ENCODE measurements at regions not wholly inside any gene's neighbourhood (a gene's known extent, or its start where the extent isn't known, plus 50 kb on each side); places are given as distances from the start of the nearest gene placed in this dataset.

- Histone ChIP-seq H3K79me2 (ENCODE audit: control insufficient read depth, insufficient read depth, low read length) (no peaks in the 10 kb centered on the region), H3K9ac (ENCODE audit: low read length) (no peak overlapping the region), H2AFZ (ENCODE audit: insufficient read depth, low read depth, low read length, poor library complexity, severe bottlenecking) (no peak overlapping the region), H3K4me2 (replicated peaks; ENCODE audit: low read depth, low read length, poor library complexity, severe bottlenecking) (no peak overlapping the region), H3K4me3 (ENCODE audit: control extremely low read depth in 1 of 5, extremely low read depth in 1 of 5, insufficient read depth in 1 of 5, low read depth in 2 of 5, low read length in 4 of 5) (no peak overlapping the region), H3K4me1 (ENCODE audit: control insufficient read depth in 2 of 2, insufficient read depth in 2 of 2, low read length in 2 of 2) (no peaks in the 10 kb centered on the region), H3K36me3 (replicated peaks in 1 of 2; ENCODE audit: control extremely low read depth in 1 of 2, control insufficient read depth in 1 of 2, extremely low read depth in 1 of 2, insufficient read depth in 2 of 2, low read length in 1 of 2) (no peaks in the 10 kb centered on the region), H3K27me3 (replicated peaks in 1 of 4; ENCODE audit: control extremely low read depth in 1 of 4, control insufficient read depth in 3 of 4, insufficient read depth in 4 of 4, low read length in 3 of 4) (no peaks in the 10 kb centered on the region), H3K9me3 (ENCODE audit: control extremely low read depth in 1 of 3, control insufficient read depth in 2 of 3, insufficient read depth in 1 of 3, low read length in 2 of 3) (no peaks in the 10 kb centered on the region), H4K20me1 (ENCODE audit: control insufficient read depth, insufficient read depth, low read length, poor library complexity, severe bottlenecking) (no peaks in the 10 kb centered on the region), H3K27ac (ENCODE audit: low read length in 2 of 2) (no peak overlapping the region)
- ChIA-PET POLR2A (no interaction called here), CTCF (interaction anchor here (0.6 kb wide), 1 partner anchor 574 kb away, joined by 3 read pairs; no protein-coding TSS in a partner anchor)
- H3K9me3 Mint-ChIP-seq (ENCODE audit: insufficient read depth) = no peaks in the 10 kb centered on the region
- no peak for DNase-seq
- no peaks in the 10 kb centered on the region for H3K27me3 Mint-ChIP-seq
- intact Hi-C loops (cut with micrococcal nuclease) = no loop called here
- ATAC-seq (ENCODE audit: low read depth) = no peak
- no peak overlapping the region for H3K4me3 Mint-ChIP-seq
- no peak overlapping the region for H3K27ac Mint-ChIP-seq
- WGBS (ENCODE audit: insufficient coverage) = no CpG with 5 or more reads among the region's 2 CpGs
- H3K4me1 Mint-ChIP-seq = no peaks in the 10 kb centered on the region
- no peak for TF ChIP-seq CTCF (IDR thresholded peaks at IDR 0.05)
Measured at GRCh38 chr5:92568522-92568921, 1012.5 kb downstream of the NR2F1-AS1 start.

- Mint-ChIP-seq H3K27ac (no peak overlapping the region), H3K27me3 (no peaks in the 10 kb centered on the region), H3K4me3 (no peak overlapping the region), H3K4me1 (no peaks in the 10 kb centered on the region), H3K9me3 (ENCODE audit: insufficient read depth) (no peaks in the 10 kb centered on the region)
- ATAC-seq (ENCODE audit: low read depth) (no peak), DNase-seq (no peak)
- H3K4me3 ChIP-seq (ENCODE audit: control extremely low read depth in 1 of 5, extremely low read depth in 1 of 5, insufficient read depth in 1 of 5, low read depth in 2 of 5, low read length in 4 of 5) = no peak overlapping the region
- no CpG with 5 or more reads among the region's 3 CpGs for WGBS (ENCODE audit: insufficient coverage)
- H4K20me1 ChIP-seq (ENCODE audit: control insufficient read depth, insufficient read depth, low read length, poor library complexity, severe bottlenecking) = no peaks in the 10 kb centered on the region
- ChIA-PET CTCF (no interaction called here), POLR2A (no interaction called here)
- intact Hi-C loops (cut with micrococcal nuclease) = no loop called here
- H3K79me2 ChIP-seq (ENCODE audit: control insufficient read depth, insufficient read depth, low read length) = no peaks in the 10 kb centered on the region
- no peaks in the 10 kb centered on the region for H3K27me3 ChIP-seq (replicated peaks in 1 of 4; ENCODE audit: control extremely low read depth in 1 of 4, control insufficient read depth in 3 of 4, insufficient read depth in 4 of 4, low read length in 3 of 4)
- no peaks in the 10 kb centered on the region for H3K9me3 ChIP-seq (ENCODE audit: control extremely low read depth in 1 of 3, control insufficient read depth in 2 of 3, insufficient read depth in 1 of 3, low read length in 2 of 3)
- H3K36me3 ChIP-seq (replicated peaks in 1 of 2; ENCODE audit: control extremely low read depth in 1 of 2, control insufficient read depth in 1 of 2, extremely low read depth in 1 of 2, insufficient read depth in 2 of 2, low read length in 1 of 2) = no peaks in the 10 kb centered on the region
- no peaks in the 10 kb centered on the region for H3K4me1 ChIP-seq (ENCODE audit: control insufficient read depth in 2 of 2, insufficient read depth in 2 of 2, low read length in 2 of 2)
- no peak overlapping the region for H2AFZ ChIP-seq (ENCODE audit: insufficient read depth, low read depth, low read length, poor library complexity, severe bottlenecking)
- no peak overlapping the region for H3K4me2 ChIP-seq (replicated peaks; ENCODE audit: low read depth, low read length, poor library complexity, severe bottlenecking)
- no peak overlapping the region for H3K9ac ChIP-seq (ENCODE audit: low read length)
- H3K27ac ChIP-seq (ENCODE audit: low read length in 2 of 2) = no peak overlapping the region
- TF ChIP-seq CTCF (IDR thresholded peaks at IDR 0.05) (no peak), EZH2 (IDR thresholded peaks at IDR 0.05; ENCODE audit: borderline replicate concordance, insufficient read depth, low read depth, low read length, poor library complexity, severe bottlenecking) (no peak)
Measured at GRCh38 chr5:92567831-92568450, 1013.1 kb downstream of the NR2F1-AS1 start.

Measured in B cell (primary cell).